Panc1 (cell line): ENCODE measurements at regions not wholly inside any gene's neighbourhood (a gene's known extent, or its start where the extent isn't known, plus 50 kb on each side); places are given as distances from the start of the nearest gene placed in this dataset.

Source experiments
- ATAC-seq: fragments of 200-7000 bp; cut with Tn5 transposase; 2 replicates; pipeline ENCODE4 v1.9.1; 2020; ENCODE audit warnings: mild to moderate bottlenecking, moderate library complexity
- BruUV-seq: library from RNA; stranded (reverse); fragments of 400-500 nt; replicated peaks from 2 replicates; lab custom pipeline; 2021; lab: Mats Ljungman, UMichigan
- CTCF ChIA-PET: fragments of 300-600 bp; sonication (Branson Sonifier 250); formaldehyde crosslinking; loops from one replicate; lab custom pipeline; 2022; ENCODE audit warnings: antibody characterized with exemption; lab: Charles Lee
- POLR2A ChIA-PET: fragments of 300-600 bp; sonication (Branson Sonifier 250); formaldehyde crosslinking; loops from one replicate; lab custom pipeline; 2022; ENCODE audit warnings: antibody characterized with exemption; lab: Charles Lee
- DNase-seq: peaks from one replicate; pipeline ENCODE4 v3.0.0-alpha.2; 2010; ENCODE audit warnings: low read depth, low spot score
- H3K27ac ChIP-seq: 2 replicates; pipeline ENCODE4 v1.5.1; 2011; ENCODE audit warnings: mild to moderate bottlenecking, low read length, inconsistent platforms
- H3K27me3 ChIP-seq: fragments of 200-500 bp; sonication (Bioruptor generic); 2 replicates; pipeline ENCODE4 v1.6.0; 2014; ENCODE audit warnings: low read length, inconsistent platforms; ENCODE audit not compliant: control insufficient read depth, insufficient read depth
- H3K36me3 ChIP-seq: fragments of 200-500 bp; sonication (Bioruptor generic); 2 replicates; pipeline ENCODE4 v1.5.1; 2014; ENCODE audit warnings: inconsistent platforms, mild to moderate bottlenecking, low read length, moderate library complexity; ENCODE audit not compliant: control insufficient read depth, insufficient read depth
- H3K4me1 ChIP-seq: 2 replicates; pipeline ENCODE4 v1.5.1; 2011; ENCODE audit warnings: inconsistent platforms, mild to moderate bottlenecking, low read length, moderate library complexity; ENCODE audit not compliant: control insufficient read depth, insufficient read depth
- H3K4me3 ChIP-seq, 2 experiments: 2 replicates each; pipeline ENCODE4 v1.5.1; 2011 to 2012; ENCODE audit warnings: low read depth in 2 of 2, low read length in 2 of 2, mild to moderate bottlenecking in 2 of 2, inconsistent platforms in 1 of 2, moderate library complexity in 1 of 2
- H3K9me3 ChIP-seq: fragments of 200-500 bp; sonication (Bioruptor generic); 2 replicates; pipeline ENCODE4 v1.5.1; 2014; ENCODE audit warnings: low read depth, mild to moderate bottlenecking, inconsistent platforms, low read length, moderate library complexity; ENCODE audit not compliant: control insufficient read depth, insufficient read depth
- CTCF ChIP-seq: fragments of 450-650 bp; IDR thresholded peaks from 2 replicates; pipeline ENCODE4 v1.5.1; 2017; ENCODE audit warnings: mild to moderate bottlenecking
- POLR2AphosphoS5 ChIP-seq: IDR thresholded peaks from 2 replicates; pipeline ENCODE4 v1.6.1; 2012; ENCODE audit warnings: mild to moderate bottlenecking, low read depth, low read length, moderate library complexity
- REST ChIP-seq, 2 experiments: IDR thresholded peaks; 2 replicates each; pipeline ENCODE4 v1.6.1; 2011 to 2012; ENCODE audit warnings: low read depth in 2 of 2, control low read depth in 1 of 2, low read length in 1 of 2, mild to moderate bottlenecking in 1 of 2, moderate library complexity in 1 of 2; ENCODE audit not compliant: insufficient read depth in 1 of 2
- SIN3A ChIP-seq: IDR thresholded peaks from 2 replicates; pipeline ENCODE4 v1.6.1; 2012; ENCODE audit warnings: low read depth, mild to moderate bottlenecking, low read length, moderate library complexity, borderline replicate concordance; ENCODE audit not compliant: insufficient read depth
- TCF7L2 ChIP-seq: IDR thresholded peaks from 2 replicates; pipeline ENCODE4 v1.6.1; 2011; ENCODE audit warnings: mild to moderate bottlenecking, low read depth, low read length, inconsistent platforms
- in situ Hi-C: cut with HindIII; loops from 2 replicates; pipeline ENCODE4 v1.10.0; 2016; ENCODE audit warnings: low sequenced_read_pairs, low pct_unique_long_range_greater_than_20kb
- intact Hi-C: fragments of 100-400 bp; cut with micrococcal nuclease; formaldehyde crosslinking; loops from one replicate; pipeline ENCODE4 v1.10.0; 2022; ENCODE audit not compliant: unreplicated experiment

GRCh38 chr2:126770466-126770865 lies 114.5 kb downstream of the GYPC start:
- Histone ChIP-seq H3K4me1 (no peaks in the 10 kb centered on the region), H3K27me3 (peaks cover 3% of the 10 kb centered on the region; the same call in 1 of the 2 replicates), H3K36me3 (no peaks in the 10 kb centered on the region), H3K4me3 (no peak overlapping the region), H3K27ac (no peak overlapping the region), H3K9me3 (no peaks in the 10 kb centered on the region)
- ChIA-PET POLR2A (no interaction called here), CTCF (no interaction called here)
- in situ Hi-C loops (no loop called here), intact Hi-C loops (loop anchor here (10.0 kb wide), 3 partner anchors 136 to 1026 kb away; no protein-coding TSS in a partner anchor)
- ATAC-seq (no peak), DNase-seq (no peak)
- BruUV-seq, result no TSS peak
- no peak for TF ChIP-seq POLR2AphosphoS5
- TF ChIP-seq REST (IDR thresholded peaks at IDR 0.05; ENCODE audit: insufficient read depth in 1 of 2, low read depth in 2 of 2, low read length in 1 of 2), result no peak
- no peak for TF ChIP-seq TCF7L2
- no peak for TF ChIP-seq SIN3A
- no peak for TF ChIP-seq CTCF

GRCh38 chr2:126771094-126771493 lies 115.1 kb downstream of the GYPC start:
- Histone ChIP-seq H3K9me3 (no peaks in the 10 kb centered on the region), H3K27ac (no peak overlapping the region), H3K4me1 (no peaks in the 10 kb centered on the region), H3K27me3 (peaks cover 5% of the 10 kb centered on the region; the same call in 1 of the 2 replicates), H3K36me3 (no peaks in the 10 kb centered on the region), H3K4me3 (no peak overlapping the region)
- in situ Hi-C loops, result no loop called here
- CTCF ChIA-PET, result no interaction called here
- intact Hi-C loops, result loop anchor here (10.0 kb wide), 3 partner anchors 136 to 1026 kb away; no protein-coding TSS in a partner anchor
- DNase-seq (no peak), ATAC-seq (no peak)
- BruUV-seq, result no TSS peak
- POLR2A ChIA-PET, result no interaction called here
- TF ChIP-seq TCF7L2, result no peak
- no peak for TF ChIP-seq SIN3A
- TF ChIP-seq POLR2AphosphoS5, result no peak
- no peak for TF ChIP-seq CTCF
- no peak for TF ChIP-seq REST (IDR thresholded peaks at IDR 0.05; ENCODE audit: insufficient read depth in 1 of 2, low read depth in 2 of 2, low read length in 1 of 2)
